GM12801 (cell line): ENCODE measurements at regions not wholly inside any gene's neighbourhood (a gene's known extent, or its start where the extent isn't known, plus 50 kb on each side); places are given as distances from the start of the nearest gene placed in this dataset.

Experiments
- CTCF ChIP-seq: IDR thresholded peaks from one replicate; pipeline ENCODE4 v1.5.1; 2011; ENCODE audit warnings: control low read depth; ENCODE audit not compliant: insufficient read length; ENCODE audit errors: extremely low read depth

DNA sequence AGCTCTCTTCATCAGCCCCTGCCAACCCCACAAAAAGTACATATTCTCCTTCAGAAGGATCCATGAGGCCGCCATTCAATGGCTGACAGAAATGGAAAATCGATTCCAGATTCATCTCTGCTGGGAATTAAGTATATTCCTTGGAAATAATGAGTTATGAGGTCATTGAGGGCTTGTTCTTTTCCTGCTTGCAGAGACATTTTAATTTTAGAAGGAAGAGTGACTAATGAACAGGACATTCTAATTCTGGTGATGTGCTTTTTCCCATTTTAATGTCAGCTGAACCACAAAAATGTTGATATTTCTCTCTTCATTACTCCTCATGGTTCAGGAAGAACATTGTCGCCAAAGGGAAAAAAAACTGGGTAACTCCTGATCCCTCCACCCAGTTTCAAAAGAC lies 314.0 kb downstream of the PIK3R1 start:
- TF ChIP-seq CTCF, result no peak

DNA sequence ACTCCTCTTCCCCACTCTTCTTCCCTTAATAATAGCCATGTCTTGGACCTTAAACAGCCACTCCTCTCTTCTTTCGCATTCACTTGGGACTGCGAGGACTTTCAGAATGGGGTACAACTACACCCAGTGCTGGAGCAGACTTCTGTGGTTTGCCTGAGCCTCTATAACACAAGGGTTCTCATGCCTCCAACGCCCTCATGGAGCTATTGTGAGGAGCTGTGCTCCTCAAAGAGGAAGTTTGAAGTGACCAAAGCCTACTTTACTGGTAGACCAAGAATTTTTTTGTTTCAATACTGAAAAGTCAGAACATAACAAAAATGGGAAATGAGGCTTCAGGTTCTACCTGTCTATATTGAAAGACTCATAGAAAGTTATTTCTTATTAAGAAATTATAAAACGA lies 316.4 kb downstream of the PIK3R1 start:
- TF ChIP-seq CTCF, result no peak

DNA sequence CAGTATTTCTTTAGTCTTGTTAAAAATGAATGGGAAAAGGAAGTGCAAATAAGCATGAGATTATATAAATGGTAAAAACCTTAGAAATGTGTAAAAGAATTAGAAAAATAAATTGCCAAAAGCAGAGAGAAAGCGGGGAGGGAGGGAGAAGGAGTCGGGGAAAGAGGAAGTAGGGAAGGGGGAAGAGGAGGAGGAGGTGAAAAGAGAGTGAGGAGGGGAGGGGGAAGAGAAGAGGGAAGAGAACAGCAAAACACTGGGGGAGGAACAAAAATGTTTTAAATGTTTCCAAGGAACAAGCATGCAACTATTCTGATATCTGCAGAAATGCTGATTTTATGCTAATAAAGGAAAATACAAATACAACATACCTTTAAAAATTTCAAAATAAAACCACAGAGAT lies 317.5 kb downstream of the PIK3R1 start:
- TF ChIP-seq CTCF, result no peak

- TF ChIP-seq CTCF, result no peak
These were observed 318.1 kb downstream of the PIK3R1 start for GRCh38 chr5:68533571-68534084.

GRCh38 chr5:68534131-68534940 lies 318.8 kb downstream of the PIK3R1 start:
- TF ChIP-seq CTCF, result no peak

DNA sequence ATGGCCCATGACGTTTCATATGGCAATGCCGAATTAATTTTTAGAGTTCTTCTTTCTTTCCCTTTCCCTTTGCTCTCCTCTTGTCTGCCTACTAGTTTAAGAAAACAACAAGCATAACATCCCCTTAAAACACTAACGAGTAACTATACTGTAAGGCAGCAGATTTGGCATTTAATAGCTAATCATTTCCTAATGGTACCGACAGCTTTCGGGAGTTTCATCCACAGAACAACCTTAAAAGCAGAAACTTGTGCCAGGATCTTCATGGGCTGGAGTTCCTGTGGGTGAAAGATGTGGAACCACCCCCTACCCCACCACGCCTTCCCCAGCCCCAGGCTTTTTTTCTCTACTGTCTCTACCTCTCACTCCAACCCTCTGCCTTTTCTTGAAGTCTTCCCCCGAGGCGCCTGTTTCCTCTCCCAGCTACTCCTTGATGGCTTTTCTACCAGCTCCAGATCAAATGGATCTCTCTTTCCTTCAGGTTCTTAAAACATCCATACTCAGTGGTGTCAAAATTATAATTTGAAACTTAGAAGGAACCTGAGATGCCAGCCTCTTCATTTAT lies 319.5 kb downstream of the PIK3R1 start:
- no peak for TF ChIP-seq CTCF

- TF ChIP-seq CTCF, result no peak
These were observed 323.4 kb downstream of the PIK3R1 start for GRCh38 chr5:68538814-68539420.
